H7 (cell line): ENCODE measurements at regions not wholly inside any gene's neighbourhood (a gene's known extent, or its start where the extent isn't known, plus 50 kb on each side); places are given as distances from the start of the nearest gene placed in this dataset.
"Not testable (repeated sequence)": the region's sequence is repeated elsewhere in the genome, so short reads cannot be mapped to it uniquely, and the experiment has no call there.

Source experiments
- DNase-seq: peaks from one replicate; pipeline ENCODE4 v3.0.0; 2012
- H3K27me3 ChIP-seq: 2 replicates; pipeline ENCODE4 v1.6.0; 2011; ENCODE audit warnings: mild to moderate bottlenecking, low read length; ENCODE audit not compliant: control insufficient read depth, insufficient read depth
- H3K36me3 ChIP-seq: replicated peaks from 2 replicates; pipeline ENCODE4 v1.5.1; 2011; ENCODE audit warnings: low read length; ENCODE audit not compliant: control insufficient read depth, insufficient read depth
- H3K4me3 ChIP-seq: 2 replicates; pipeline ENCODE4 v1.5.1; 2011; ENCODE audit warnings: low read depth, mild to moderate bottlenecking, control low read depth, low read length, moderate library complexity; ENCODE audit not compliant: insufficient read depth

- not testable (repeated sequence) for H3K27me3 ChIP-seq, DNase-seq, H3K4me3 ChIP-seq, H3K36me3 ChIP-seq
Measured at GRCh38 chr7:56697058-56697457, 435.2 kb downstream of the ZNF479 start.

GRCh38 chr7:56686276-56686859 is 445.9 kb downstream of the ZNF479 start:
- H3K4me3 ChIP-seq = no peak overlapping the region
- no peaks in the 10 kb centered on the region for H3K27me3 ChIP-seq
- no peaks in the 10 kb centered on the region for H3K36me3 ChIP-seq
- no peak for DNase-seq

- Histone ChIP-seq H3K27me3 (no peaks in the 10 kb centered on the region), H3K36me3 (no peaks in the 10 kb centered on the region), H3K4me3 (no peak overlapping the region)
- DNase-seq = no peak
Measured at GRCh38 chr7:56639173-56639746, 493.0 kb downstream of the ZNF479 start.

- no peak overlapping the region for H3K4me3 ChIP-seq
- H3K36me3 ChIP-seq = no peaks in the 10 kb centered on the region
- H3K27me3 ChIP-seq = no peaks in the 10 kb centered on the region
- DNase-seq = no peak
Measured at GRCh38 chr7:56609852-56610355, 493.7 kb upstream of the NUPR2 start.

GRCh38 chr7:56605146-56605545 is 488.9 kb upstream of the NUPR2 start:
- no peak for DNase-seq
- Histone ChIP-seq H3K27me3 (no peaks in the 10 kb centered on the region), H3K36me3 (no peaks in the 10 kb centered on the region), H3K4me3 (no peak overlapping the region)

- no peaks in the 10 kb centered on the region for H3K27me3 ChIP-seq
- no peak for DNase-seq
- H3K4me3 ChIP-seq = no peak overlapping the region
- H3K36me3 ChIP-seq = no peaks in the 10 kb centered on the region
Measured at GRCh38 chr7:56578612-56579011, 462.4 kb upstream of the NUPR2 start.

- no peaks in the 10 kb centered on the region for H3K27me3 ChIP-seq
- H3K36me3 ChIP-seq = no peaks in the 10 kb centered on the region
- no peak overlapping the region for H3K4me3 ChIP-seq
- no peak for DNase-seq
Measured at GRCh38 chr7:56570968-56571367, 454.8 kb upstream of the NUPR2 start.

- Histone ChIP-seq H3K27me3 (no peaks in the 10 kb centered on the region), H3K36me3 (no peaks in the 10 kb centered on the region), H3K4me3 (no peak overlapping the region)
- no peak for DNase-seq
Measured at GRCh38 chr7:56538541-56539429, 422.6 kb upstream of the NUPR2 start.

GRCh38 chr7:56537952-56538351 is 421.7 kb upstream of the NUPR2 start:
- Histone ChIP-seq H3K36me3 (no peaks in the 10 kb centered on the region), H3K27me3 (no peaks in the 10 kb centered on the region), H3K4me3 (no peak overlapping the region)
- DNase-seq = no peak

GRCh38 chr7:56537477-56537876 is 421.3 kb upstream of the NUPR2 start:
- no peak for DNase-seq
- H3K27me3 ChIP-seq = no peaks in the 10 kb centered on the region
- H3K4me3 ChIP-seq = no peak overlapping the region
- no peaks in the 10 kb centered on the region for H3K36me3 ChIP-seq

- H3K36me3 ChIP-seq = no peaks in the 10 kb centered on the region
- no peak overlapping the region for H3K4me3 ChIP-seq
- no peak for DNase-seq
- H3K27me3 ChIP-seq = no peaks in the 10 kb centered on the region
Measured at GRCh38 chr7:56495165-56495564, 378.9 kb upstream of the NUPR2 start.

GRCh38 chr7:56493704-56494450 is 377.7 kb upstream of the NUPR2 start:
- Histone ChIP-seq H3K36me3 (no peaks in the 10 kb centered on the region), H3K4me3 (no peak overlapping the region), H3K27me3 (no peaks in the 10 kb centered on the region)
- DNase-seq = no peak

GRCh38 chr7:56493196-56493595 is 377.0 kb upstream of the NUPR2 start:
- DNase-seq = no peak
- Histone ChIP-seq H3K36me3 (no peaks in the 10 kb centered on the region), H3K4me3 (no peak overlapping the region), H3K27me3 (no peaks in the 10 kb centered on the region)

GRCh38 chr7:56491636-56492425 is 375.6 kb upstream of the NUPR2 start:
- Histone ChIP-seq H3K36me3 (no peaks in the 10 kb centered on the region), H3K27me3 (no peaks in the 10 kb centered on the region), H3K4me3 (no peak overlapping the region)
- DNase-seq = no peak
